B cell (primary cell): ENCODE measurements at regions not wholly inside any gene's neighbourhood (a gene's known extent, or its start where the extent isn't known, plus 50 kb on each side); places are given as distances from the start of the nearest gene placed in this dataset.

ENCODE experiments used
- EZH2 ChIP-seq: IDR thresholded peaks from 2 replicates; pipeline ENCODE4 v1.6.1; 2012; ENCODE audit warnings: borderline replicate concordance, low read depth, mild to moderate bottlenecking, moderate library complexity, low read length; ENCODE audit not compliant: insufficient read depth, poor library complexity, severe bottlenecking
- TF ChIP-seq, protein P1 (sequence below): fragments of 200-600 bp; IDR thresholded peaks from one replicate; pipeline ENCODE4 v1.8.0; 2022; ENCODE audit warnings: antibody characterized with exemption, mild to moderate bottlenecking

DNA sequence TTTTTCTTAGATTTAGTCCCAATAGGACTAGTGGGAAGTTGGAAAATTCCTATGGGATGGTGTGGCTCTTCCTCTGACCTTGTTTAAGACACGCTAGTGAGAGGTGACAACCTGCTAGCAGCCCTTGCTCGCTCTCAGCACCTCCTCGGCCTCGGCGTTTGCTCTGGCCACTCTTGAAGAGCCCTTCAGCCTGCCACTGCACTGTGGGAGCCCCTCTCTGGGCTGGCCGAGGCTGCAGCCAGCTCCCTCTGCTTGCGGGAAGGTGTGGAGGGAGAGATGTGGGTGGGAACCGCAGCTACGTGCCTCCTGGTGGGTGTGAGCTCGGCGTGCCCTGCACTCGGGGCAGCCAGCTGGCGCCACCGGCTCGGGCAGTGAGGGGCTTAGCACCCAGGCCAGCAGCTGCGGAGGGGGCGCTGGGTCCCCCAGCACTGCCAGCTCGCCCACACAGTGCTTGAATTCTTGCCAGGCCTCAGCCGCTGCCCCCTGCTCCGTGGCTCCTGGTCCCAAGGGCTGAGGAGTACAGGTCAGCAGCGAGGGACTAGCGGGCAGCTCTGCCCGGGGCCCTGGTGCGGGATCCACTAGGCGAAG, 254.5 kb upstream of the ANKRD55 start:
- TF ChIP-seq, protein P1, sequence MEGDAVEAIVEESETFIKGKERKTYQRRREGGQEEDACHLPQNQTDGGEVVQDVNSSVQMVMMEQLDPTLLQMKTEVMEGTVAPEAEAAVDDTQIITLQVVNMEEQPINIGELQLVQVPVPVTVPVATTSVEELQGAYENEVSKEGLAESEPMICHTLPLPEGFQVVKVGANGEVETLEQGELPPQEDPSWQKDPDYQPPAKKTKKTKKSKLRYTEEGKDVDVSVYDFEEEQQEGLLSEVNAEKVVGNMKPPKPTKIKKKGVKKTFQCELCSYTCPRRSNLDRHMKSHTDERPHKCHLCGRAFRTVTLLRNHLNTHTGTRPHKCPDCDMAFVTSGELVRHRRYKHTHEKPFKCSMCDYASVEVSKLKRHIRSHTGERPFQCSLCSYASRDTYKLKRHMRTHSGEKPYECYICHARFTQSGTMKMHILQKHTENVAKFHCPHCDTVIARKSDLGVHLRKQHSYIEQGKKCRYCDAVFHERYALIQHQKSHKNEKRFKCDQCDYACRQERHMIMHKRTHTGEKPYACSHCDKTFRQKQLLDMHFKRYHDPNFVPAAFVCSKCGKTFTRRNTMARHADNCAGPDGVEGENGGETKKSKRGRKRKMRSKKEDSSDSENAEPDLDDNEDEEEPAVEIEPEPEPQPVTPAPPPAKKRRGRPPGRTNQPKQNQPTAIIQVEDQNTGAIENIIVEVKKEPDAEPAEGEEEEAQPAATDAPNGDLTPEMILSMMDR: no peak
- no peak for TF ChIP-seq EZH2
